IMR-90 (cell line): ENCODE measurements at regions not wholly inside any gene's neighbourhood (a gene's known extent, or its start where the extent isn't known, plus 50 kb on each side); places are given as distances from the start of the nearest gene placed in this dataset.

Experiments
- ATAC-seq: fragments of 200-7000 bp; cut with Tn5 transposase; 2 replicates; pipeline ENCODE4 v1.9.1; 2020; ENCODE audit warnings: low read depth, mild to moderate bottlenecking, moderate library complexity
- BruUV-seq: library from RNA; stranded (reverse); fragments of 400-500 nt; replicated peaks from 2 replicates; lab custom pipeline; 2021; lab: Mats Ljungman, UMichigan
- CTCF ChIA-PET: fragments of 300-600 bp; formaldehyde crosslinking; extraction: SDS; loops from one replicate; lab custom pipeline; 2021; ENCODE audit warnings: antibody characterized with exemption; lab: Yijun Ruan, JAX
- POLR2A ChIA-PET: fragments of 300-600 bp; sonication (Branson Sonifier 250); formaldehyde crosslinking; loops from one replicate; lab custom pipeline; 2022; ENCODE audit warnings: antibody characterized with exemption; ENCODE audit not compliant: unreplicated experiment; lab: Charles Lee
- DNase-seq: peaks from one replicate; pipeline ENCODE4 v3.0.0; 2013
- H2AFZ ChIP-seq: replicated peaks from 2 replicates; pipeline ENCODE3; 2013; ENCODE audit warnings: low read length, mild to moderate bottlenecking; ENCODE audit not compliant: poor library complexity
- H2AK5ac ChIP-seq: 2 replicates; pipeline ENCODE4 v1.6.1; 2013; ENCODE audit warnings: low read depth, low read length, inconsistent platforms
- H2AK9ac ChIP-seq: replicated peaks from 2 replicates; pipeline ENCODE3; 2013; ENCODE audit warnings: mild to moderate bottlenecking, low read depth, low read length, moderate library complexity; ENCODE audit not compliant: poor library complexity
- H2BK120ac ChIP-seq: 2 replicates; pipeline ENCODE4 v1.6.1; 2013; ENCODE audit warnings: low read depth, low read length, inconsistent platforms
- H2BK15ac ChIP-seq: 3 replicates; pipeline ENCODE4 v1.6.1; 2013; ENCODE audit warnings: low read depth, low read length, inconsistent platforms
- H2BK20ac ChIP-seq: 2 replicates; pipeline ENCODE4 v1.6.1; 2013; ENCODE audit warnings: low read depth, mild to moderate bottlenecking, inconsistent platforms, low read length, moderate library complexity
- H2BK5ac ChIP-seq: 2 replicates; pipeline ENCODE4 v1.6.1; 2013; ENCODE audit warnings: mild to moderate bottlenecking, low read depth, low read length, inconsistent platforms; ENCODE audit not compliant: poor library complexity, severe bottlenecking
- H3K14ac ChIP-seq: replicated peaks from 2 replicates; pipeline ENCODE4 v1.6.1; 2013; ENCODE audit warnings: low read depth, low read length, inconsistent platforms
- H3K18ac ChIP-seq: 2 replicates; pipeline ENCODE4 v1.6.1; 2013; ENCODE audit warnings: low read depth, low read length, control low read depth
- H3K23ac ChIP-seq: 2 replicates; pipeline ENCODE4 v1.6.1; 2013; ENCODE audit warnings: low read depth, low read length, inconsistent platforms
- H3K27ac ChIP-seq: 2 replicates; pipeline ENCODE4 v1.5.1; 2013; ENCODE audit warnings: mild to moderate bottlenecking, control low read depth, low read length; ENCODE audit not compliant: insufficient read depth
- H3K27me3 ChIP-seq: 2 replicates; pipeline ENCODE4 v1.6.1; 2013; ENCODE audit warnings: low read length; ENCODE audit not compliant: control insufficient read depth, insufficient read depth
- H3K36me3 ChIP-seq: 2 replicates; pipeline ENCODE4 v1.6.1; 2013; ENCODE audit warnings: low read length, mixed read lengths; ENCODE audit not compliant: control insufficient read depth, insufficient read depth
- H3K4ac ChIP-seq: 2 replicates; pipeline ENCODE4 v1.6.1; 2013; ENCODE audit warnings: low read depth, low read length, inconsistent platforms
- H3K4me1 ChIP-seq: 2 replicates; pipeline ENCODE4 v1.6.1; 2013; ENCODE audit warnings: low read length, mixed read lengths; ENCODE audit not compliant: control insufficient read depth, insufficient read depth
- H3K4me2 ChIP-seq: 2 replicates; pipeline ENCODE4 v1.6.1; 2013; ENCODE audit warnings: low read depth, mild to moderate bottlenecking, control low read depth, low read length, moderate library complexity
- H3K4me3 ChIP-seq: 2 replicates; pipeline ENCODE4 v1.5.1; 2013; ENCODE audit warnings: low read depth, mild to moderate bottlenecking, control low read depth, low read length, moderate library complexity; ENCODE audit not compliant: insufficient read depth
- H3K56ac ChIP-seq: 2 replicates; pipeline ENCODE4 v1.6.1; 2013; ENCODE audit warnings: low read length, inconsistent platforms; ENCODE audit not compliant: insufficient read depth; ENCODE audit errors: extremely low read depth
- H3K79me1 ChIP-seq, 2 experiments: 2 replicates each; pipeline ENCODE4 v1.6.1; 2013; ENCODE audit warnings: low read length in 2 of 2, inconsistent platforms in 1 of 2, low read depth in 1 of 2
- H3K9ac ChIP-seq: 2 replicates; pipeline ENCODE4 v1.6.1; 2013; ENCODE audit warnings: low read depth, low read length, control low read depth
- H3K9me1 ChIP-seq: 2 replicates; pipeline ENCODE4 v1.6.1; 2013; ENCODE audit warnings: low read length, inconsistent platforms; ENCODE audit not compliant: insufficient read depth
- H3K9me3 ChIP-seq: 2 replicates; pipeline ENCODE4 v1.6.1; 2013; ENCODE audit warnings: low read length; ENCODE audit not compliant: control insufficient read depth, insufficient read depth
- H4K20me1 ChIP-seq: 2 replicates; pipeline ENCODE4 v1.6.1; 2013; ENCODE audit warnings: low read length, inconsistent platforms; ENCODE audit not compliant: insufficient read depth
- H4K5ac ChIP-seq: 2 replicates; pipeline ENCODE4 v1.6.1; 2013; ENCODE audit warnings: mild to moderate bottlenecking, low read depth, low read length, control low read depth
- H4K8ac ChIP-seq, 2 experiments: 2 replicates each; pipeline ENCODE4 v1.6.1; 2013; ENCODE audit warnings: low read depth in 2 of 2, low read length in 2 of 2, control low read depth in 1 of 2, inconsistent platforms in 1 of 2
- H4K91ac ChIP-seq: 2 replicates; pipeline ENCODE4 v1.6.1; 2013; ENCODE audit warnings: low read depth, low read length, inconsistent platforms; ENCODE audit not compliant: insufficient read depth
- BHLHE40 ChIP-seq: fragments of 150-350 bp; IDR thresholded peaks from 2 replicates; pipeline ENCODE4 v1.6.1; 2016; ENCODE audit warnings: mild to moderate bottlenecking, low read depth, low read length
- CEBPB ChIP-seq: IDR thresholded peaks from 2 replicates; pipeline ENCODE4 v1.6.1; 2012; ENCODE audit warnings: low read depth, low read length, improper control_type of control experiment
- CHD1 ChIP-seq: IDR thresholded peaks from 2 replicates; pipeline ENCODE4 v1.6.1; 2012; ENCODE audit warnings: low read depth, low read length, improper control_type of control experiment
- CTCF ChIP-seq: conservative IDR thresholded peaks from 2 replicates; pipeline ENCODE4 v1.5.1; 2012; ENCODE audit warnings: mild to moderate bottlenecking, low read depth, low read length, improper control_type of control experiment
- ELK1 ChIP-seq: fragments of 150-350 bp; IDR thresholded peaks from 2 replicates; pipeline ENCODE4 v1.6.1; 2016; ENCODE audit warnings: low read depth, mild to moderate bottlenecking, low read length, moderate library complexity, borderline replicate concordance
- FOS ChIP-seq: fragments of 150-350 bp; IDR thresholded peaks from 2 replicates; pipeline ENCODE4 v1.6.1; 2016; ENCODE audit warnings: low read depth, low read length
- MAFK ChIP-seq: IDR thresholded peaks from 2 replicates; pipeline ENCODE4 v1.6.1; 2012; ENCODE audit warnings: low read depth, low read length, improper control_type of control experiment
- MAZ ChIP-seq: IDR thresholded peaks from 2 replicates; pipeline ENCODE4 v1.6.1; 2012; ENCODE audit warnings: low read depth, mild to moderate bottlenecking, low read length, improper control_type of control experiment, moderate library complexity, borderline replicate concordance
- MXI1 ChIP-seq: IDR thresholded peaks from 2 replicates; pipeline ENCODE4 v1.6.1; 2012; ENCODE audit warnings: low read depth, mild to moderate bottlenecking, low read length, moderate library complexity, borderline replicate concordance
- NFE2L2 ChIP-seq: fragments of 150-350 bp; IDR thresholded peaks from 2 replicates; pipeline ENCODE4 v1.6.1; 2016; ENCODE audit warnings: low read depth, mild to moderate bottlenecking, low read length
- POLR2A ChIP-seq: IDR thresholded peaks from 2 replicates; pipeline ENCODE4 v1.6.1; 2012; ENCODE audit warnings: mild to moderate bottlenecking, low read depth, low read length
- RAD21 ChIP-seq: IDR thresholded peaks from 2 replicates; pipeline ENCODE4 v1.6.1; 2012; ENCODE audit warnings: low read length, improper control_type of control experiment
- RCOR1 ChIP-seq: IDR thresholded peaks from 2 replicates; pipeline ENCODE4 v1.6.1; 2012; ENCODE audit warnings: mild to moderate bottlenecking, low read length, improper control_type of control experiment; ENCODE audit not compliant: insufficient replicate concordance
- RFX5 ChIP-seq: IDR thresholded peaks from 2 replicates; pipeline ENCODE4 v1.8.0; 2012; ENCODE audit warnings: low read depth, mild to moderate bottlenecking, low read length, moderate library complexity
- SMC3 ChIP-seq: fragments of 150-350 bp; IDR thresholded peaks from 2 replicates; pipeline ENCODE4 v1.6.1; 2016; ENCODE audit warnings: low read depth, mild to moderate bottlenecking, antibody characterized with exemption, low read length, moderate library complexity
- WGBS, 2 experiments: methylation state at CpG; one replicate each; pipeline versions ENCODE4 v1.1.5 to v1.1.7; 2013; ENCODE audit warnings: missing lambda C conversion rate in 2 of 2; ENCODE audit not compliant: insufficient read length in 1 of 2; ENCODE audit errors: extremely low coverage in 2 of 2; 5-methylcytosine and 5-hydroxymethylcytosine counted together
- dilution Hi-C: fragments of 300-500 bp; cut with HindIII; formaldehyde crosslinking; loops from one replicate; pipeline ENCODE4 v1.14.3; 2018; ENCODE audit warnings: low sequenced_read_pairs; ENCODE audit not compliant: unreplicated experiment
- in situ Hi-C: fragments of 300-500 bp; cut with MboI; formaldehyde crosslinking; loops from 3 replicates; pipeline ENCODE4 v1.14.3; 2019; ENCODE audit warnings: low sequenced_read_pairs, inconsistent platforms, mixed read lengths
- intact Hi-C: fragments of 100-400 bp; cut with micrococcal nuclease; formaldehyde crosslinking; loops from 2 replicates; pipeline ENCODE4 v1.10.0; 2022
- TF ChIP-seq, protein P1 (sequence below): fragments of 150-350 bp; IDR thresholded peaks from 2 replicates; pipeline ENCODE4 v1.6.1; 2017; ENCODE audit warnings: mild to moderate bottlenecking, antibody characterized with exemption, low read length, low read depth

DNA sequence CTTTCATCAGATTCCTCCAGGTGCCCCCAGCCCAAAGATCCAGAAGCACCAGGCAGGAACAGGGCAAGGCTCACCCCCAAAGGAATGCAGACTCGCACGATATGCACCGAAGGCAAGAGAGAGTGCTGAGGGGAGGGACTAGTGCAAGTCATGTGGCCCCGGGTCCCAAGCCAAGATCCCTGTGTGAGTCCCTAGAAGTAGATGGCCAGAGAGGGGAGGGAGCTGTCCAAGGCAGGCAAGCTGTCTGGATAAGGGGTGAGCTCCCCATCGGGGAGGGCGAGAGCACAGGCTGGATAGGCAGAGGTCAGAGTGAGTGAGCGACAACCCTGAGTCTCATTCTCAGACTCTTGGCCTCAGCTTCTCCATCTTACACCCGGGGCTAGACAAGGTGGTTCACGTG is 171.5 kb upstream of the LINGO1 start:
- Histone ChIP-seq H3K36me3 (no peaks in the 10 kb centered on the region), H4K5ac (no peak overlapping the region), H3K56ac (no peak overlapping the region), H3K23ac (no peak overlapping the region), H3K79me1 (no peaks in the 10 kb centered on the region), H4K8ac (no peak overlapping the region), H3K27ac (no peak overlapping the region), H4K20me1 (no peaks in the 10 kb centered on the region), H2BK5ac (no peak overlapping the region), H2BK15ac (no peak overlapping the region), H3K4ac (no peak overlapping the region), H3K9ac (no peak overlapping the region), H2AK5ac (no peak overlapping the region), H2BK120ac (no peak overlapping the region), H2AFZ (no peak overlapping the region), H2BK20ac (no peak overlapping the region), H3K4me1 (no peaks in the 10 kb centered on the region), H3K14ac (no peak overlapping the region), H4K91ac (no peak overlapping the region), H3K9me1 (no peaks in the 10 kb centered on the region), H3K9me3 (no peaks in the 10 kb centered on the region), H3K27me3 (peaks cover 38% of the 10 kb centered on the region; the same call in 1 of the 2 replicates), H3K4me3 (no peak overlapping the region), H3K4me2 (no peak overlapping the region), H2AK9ac (no peak overlapping the region), H3K18ac (no peak overlapping the region)
- WGBS, 2 experiments = 5% methylated on average over 4 of the region's 9 CpGs; no CpG with 5 or more reads in 1 of the 2 experiments
- ATAC-seq (no peak), DNase-seq (no peak)
- no TSS peak for BruUV-seq
- TF ChIP-seq RFX5 = no peak
- no peak for TF ChIP-seq RAD21
- TF ChIP-seq ELK1 = no peak
- no peak for TF ChIP-seq RCOR1
- no peak for TF ChIP-seq BHLHE40
- TF ChIP-seq CTCF = no peak
- no peak for TF ChIP-seq CHD1
- no peak for TF ChIP-seq NFE2L2
- no peak for TF ChIP-seq MAFK
- TF ChIP-seq CEBPB = no peak
- TF ChIP-seq FOS = no peak
- no peak for TF ChIP-seq MAZ
- TF ChIP-seq, protein P1, sequence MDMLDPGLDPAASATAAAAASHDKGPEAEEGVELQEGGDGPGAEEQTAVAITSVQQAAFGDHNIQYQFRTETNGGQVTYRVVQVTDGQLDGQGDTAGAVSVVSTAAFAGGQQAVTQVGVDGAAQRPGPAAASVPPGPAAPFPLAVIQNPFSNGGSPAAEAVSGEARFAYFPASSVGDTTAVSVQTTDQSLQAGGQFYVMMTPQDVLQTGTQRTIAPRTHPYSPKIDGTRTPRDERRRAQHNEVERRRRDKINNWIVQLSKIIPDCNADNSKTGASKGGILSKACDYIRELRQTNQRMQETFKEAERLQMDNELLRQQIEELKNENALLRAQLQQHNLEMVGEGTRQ = no peak
- no peak for TF ChIP-seq SMC3
- no peak for TF ChIP-seq MXI1
- TF ChIP-seq POLR2A = no peak
- in situ Hi-C loops = no loop called here
- CTCF ChIA-PET = no interaction called here
- intact Hi-C loops = no loop called here
- dilution Hi-C loops = no loop called here
- POLR2A ChIA-PET = no interaction called here
